VCaP (cell line): ENCODE measurements at regions not wholly inside any gene's neighbourhood (a gene's known extent, or its start where the extent isn't known, plus 50 kb on each side); places are given as distances from the start of the nearest gene placed in this dataset.
A peak's percentile ranks its signal among the peaks of the same experiment; 100 is the strongest.

Experiments
- H3K27ac ChIP-seq: fragments of 450-650 bp; 2 replicates; pipeline ENCODE4 v1.5.1; 2017
- TF ChIP-seq, protein P1 (sequence below): fragments of 450-650 bp; conservative IDR thresholded peaks from 2 replicates; pipeline ENCODE4 v1.5.1; 2017; ENCODE audit warnings: mild to moderate bottlenecking, moderate library complexity

DNA sequence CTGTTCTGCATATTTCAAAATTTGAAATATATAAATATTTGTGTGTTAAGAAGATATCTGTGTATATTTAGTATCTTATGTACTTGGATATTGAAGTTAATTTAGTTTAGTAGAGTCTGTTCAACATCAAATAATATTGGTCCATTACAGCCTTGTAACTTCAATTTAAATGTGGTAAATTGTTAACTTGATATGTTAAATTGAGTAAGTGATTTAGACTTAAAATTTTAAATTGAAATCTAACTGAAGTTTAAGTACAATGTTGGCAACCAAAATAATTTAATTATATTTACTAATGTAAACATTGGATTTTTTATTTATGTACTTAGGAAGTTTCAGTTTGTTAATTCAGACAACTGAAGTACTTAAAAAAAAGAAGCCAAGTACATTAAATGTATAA, 343.9 kb upstream of the DNAJC19 start:
- H3K27ac ChIP-seq = no peak overlapping the region
- TF ChIP-seq, protein P1, sequence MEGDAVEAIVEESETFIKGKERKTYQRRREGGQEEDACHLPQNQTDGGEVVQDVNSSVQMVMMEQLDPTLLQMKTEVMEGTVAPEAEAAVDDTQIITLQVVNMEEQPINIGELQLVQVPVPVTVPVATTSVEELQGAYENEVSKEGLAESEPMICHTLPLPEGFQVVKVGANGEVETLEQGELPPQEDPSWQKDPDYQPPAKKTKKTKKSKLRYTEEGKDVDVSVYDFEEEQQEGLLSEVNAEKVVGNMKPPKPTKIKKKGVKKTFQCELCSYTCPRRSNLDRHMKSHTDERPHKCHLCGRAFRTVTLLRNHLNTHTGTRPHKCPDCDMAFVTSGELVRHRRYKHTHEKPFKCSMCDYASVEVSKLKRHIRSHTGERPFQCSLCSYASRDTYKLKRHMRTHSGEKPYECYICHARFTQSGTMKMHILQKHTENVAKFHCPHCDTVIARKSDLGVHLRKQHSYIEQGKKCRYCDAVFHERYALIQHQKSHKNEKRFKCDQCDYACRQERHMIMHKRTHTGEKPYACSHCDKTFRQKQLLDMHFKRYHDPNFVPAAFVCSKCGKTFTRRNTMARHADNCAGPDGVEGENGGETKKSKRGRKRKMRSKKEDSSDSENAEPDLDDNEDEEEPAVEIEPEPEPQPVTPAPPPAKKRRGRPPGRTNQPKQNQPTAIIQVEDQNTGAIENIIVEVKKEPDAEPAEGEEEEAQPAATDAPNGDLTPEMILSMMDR = no peak

DNA sequence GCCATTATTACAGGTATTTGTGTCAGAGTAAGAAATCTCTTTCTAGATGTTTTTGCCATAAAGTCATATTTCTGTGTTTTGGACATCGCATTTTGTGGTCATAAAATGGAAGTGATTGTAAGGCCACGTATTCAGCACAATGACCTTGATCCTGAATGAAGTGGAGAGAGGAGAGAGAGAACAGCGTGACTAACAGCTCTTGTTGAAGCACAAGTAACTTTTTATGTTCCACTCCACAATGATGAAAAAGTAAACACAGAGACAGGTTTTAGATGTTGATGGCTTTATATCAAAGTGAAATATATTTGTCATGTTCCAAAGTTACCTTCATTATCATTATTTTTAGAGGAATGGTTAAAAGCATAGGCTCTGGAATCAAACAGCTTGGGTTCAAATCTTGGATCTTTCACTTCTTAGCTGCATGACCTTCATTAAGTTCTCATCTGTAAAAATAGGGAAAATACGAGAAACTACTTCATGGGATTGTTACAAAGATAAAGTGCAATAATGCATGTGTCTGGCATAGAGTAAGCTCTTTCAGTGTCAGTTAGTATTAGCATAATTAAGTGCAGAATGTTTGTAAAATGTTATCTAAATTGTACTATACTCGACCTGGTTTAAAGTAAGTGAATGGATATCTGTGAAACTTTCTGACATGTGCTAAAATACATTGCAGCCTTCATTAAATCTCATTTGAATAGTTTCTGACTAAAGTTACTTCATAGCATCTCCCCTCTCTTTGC, 341.5 kb upstream of the DNAJC19 start:
- TF ChIP-seq, protein P1 = no peak
- no peak overlapping the region for H3K27ac ChIP-seq

DNA sequence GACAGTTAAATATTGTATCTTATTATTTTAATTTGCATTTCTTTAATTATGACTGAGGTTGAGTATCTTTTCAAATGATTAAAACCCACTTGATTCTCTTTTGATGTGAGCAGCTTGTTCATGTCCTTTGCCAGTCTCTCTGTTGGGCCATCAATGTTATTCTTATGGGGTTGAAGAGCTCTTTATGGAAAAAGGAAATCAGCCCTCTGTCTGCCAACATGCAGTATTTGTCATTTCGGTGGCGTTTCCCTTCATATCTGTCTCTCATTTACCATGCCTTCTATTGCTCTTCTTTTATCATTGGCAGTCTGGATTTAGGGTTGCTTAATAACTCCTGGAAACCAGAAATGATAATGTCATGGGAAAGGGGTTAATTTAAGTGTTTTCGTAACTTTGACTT, 340.7 kb upstream of the DNAJC19 start:
- no peak overlapping the region for H3K27ac ChIP-seq

DNA sequence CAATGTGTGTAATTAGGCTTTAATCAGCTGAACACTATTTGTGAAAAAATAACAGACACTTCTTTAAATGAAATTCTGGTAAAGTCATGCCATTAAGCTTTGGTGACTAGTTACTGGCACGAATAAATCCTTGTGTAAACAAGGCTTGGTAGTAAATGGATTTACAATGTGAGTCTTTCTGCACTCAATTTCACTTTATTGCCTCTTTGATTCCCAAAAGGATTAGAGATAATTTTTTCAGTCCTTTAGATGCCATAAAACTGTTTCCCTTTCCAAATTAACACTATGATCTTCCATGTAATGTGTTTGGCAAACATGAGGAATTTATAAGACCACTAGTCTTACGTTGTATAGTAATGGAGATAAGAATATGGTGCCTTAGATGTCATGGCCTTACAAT, 339.5 kb upstream of the DNAJC19 start:
- TF ChIP-seq, protein P1 = no peak

More for the DNA sequence above, 340.7 kb upstream of the DNAJC19 start:
- TF ChIP-seq, protein P1 = no peak

DNA sequence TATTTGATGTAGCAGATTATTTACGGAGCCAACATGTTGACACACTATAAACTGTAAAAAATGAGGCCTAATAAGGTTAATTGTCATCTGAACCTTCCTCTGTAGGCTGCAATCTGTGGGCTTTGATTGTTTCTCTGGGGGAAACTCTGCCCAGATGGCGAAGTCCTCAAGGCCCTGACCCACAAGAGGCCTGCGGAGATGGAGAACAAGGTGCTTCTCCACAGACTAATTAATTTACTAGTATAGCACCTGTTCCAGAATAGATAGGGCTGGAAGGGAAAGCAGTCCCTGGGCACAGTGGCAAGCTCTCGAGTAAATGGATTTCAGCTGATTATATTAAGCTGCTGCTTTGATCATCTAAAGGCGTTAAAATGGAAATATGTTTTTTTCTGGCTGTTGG, 338.8 kb upstream of the DNAJC19 start:
- TF ChIP-seq, protein P1 = no peak
- H3K27ac ChIP-seq = no peak overlapping the region

More for the DNA sequence above, 339.5 kb upstream of the DNAJC19 start:
- no peak overlapping the region for H3K27ac ChIP-seq

DNA sequence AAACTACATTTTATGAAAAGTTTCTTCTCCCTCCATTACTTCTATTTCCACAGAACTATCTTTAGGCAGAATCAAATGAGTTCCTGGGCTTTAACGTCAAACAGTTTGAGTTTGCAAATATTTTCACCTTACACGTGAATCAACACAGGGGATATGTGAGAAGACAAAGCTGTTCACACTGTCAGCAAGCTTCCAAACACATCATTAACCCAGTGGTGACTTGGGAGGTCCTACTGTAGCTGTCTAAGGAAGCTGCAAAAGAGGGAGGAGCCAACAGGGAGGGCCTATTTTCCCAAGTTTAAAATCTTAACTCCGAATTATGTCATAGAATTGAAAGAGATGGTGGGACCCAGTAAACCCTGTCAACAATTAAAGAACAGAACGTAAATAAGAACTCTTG, 337.8 kb upstream of the DNAJC19 start:
- no peak overlapping the region for H3K27ac ChIP-seq
- TF ChIP-seq, protein P1 = no peak

DNA sequence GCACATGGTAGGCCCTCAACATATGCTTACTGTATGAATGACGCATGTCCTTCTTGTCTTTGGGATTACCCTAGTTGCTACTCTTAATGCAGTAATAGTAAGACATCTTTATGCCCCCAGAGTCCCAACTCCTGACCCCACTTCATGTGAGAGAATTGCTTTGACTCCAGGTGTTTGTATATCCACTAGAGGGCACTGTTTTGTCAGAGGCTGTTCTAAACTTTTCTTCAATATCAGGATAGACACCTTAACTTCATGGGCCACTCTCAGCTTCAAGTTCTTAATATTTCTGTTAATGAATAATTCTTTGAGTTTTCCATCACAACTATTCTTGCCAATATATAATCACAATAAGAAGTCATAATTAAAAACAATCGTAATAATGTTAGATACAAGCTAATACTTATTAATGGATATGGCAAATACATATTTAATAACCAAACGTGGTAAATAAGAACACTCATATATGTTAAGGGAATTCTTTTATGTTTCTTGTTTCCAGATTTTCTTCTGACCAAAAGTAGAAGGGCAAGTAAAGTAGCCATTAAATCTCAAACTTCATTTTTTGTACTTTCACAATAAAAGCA, 337.2 kb upstream of the DNAJC19 start:
- TF ChIP-seq, protein P1 = peak; percentile 87
- H3K27ac ChIP-seq = no peak overlapping the region
